Thyroid gland (tissue), 4 donors: ENCODE measurements at regions not wholly inside any gene's neighbourhood (a gene's known extent, or its start where the extent isn't known, plus 50 kb on each side); places are given as distances from the start of the nearest gene placed in this dataset.

Experiments
- POLR2A ChIP-seq, 2 donors: fragments of 450-650 bp; IDR thresholded peaks; one replicate each; pipeline ENCODE4 v1.6.1; 2017; ENCODE audit warnings: antibody characterized with exemption in 2 of 2, mild to moderate bottlenecking in 2 of 2, moderate library complexity in 1 of 2
- TF ChIP-seq, protein P1 (sequence below), 6 experiments: fragments of 200-600 bp in 3 of 6; fragments of 450-650 bp in 3 of 6; sonication (generic) in 3 of 6; IDR thresholded peaks; one replicate each; pipeline ENCODE4 v1.5.1; 2016 to 2019; ENCODE audit warnings: antibody characterized with exemption in 6 of 6, mild to moderate bottlenecking in 2 of 6, inconsistent platforms in 1 of 6, moderate library complexity in 1 of 6

DNA sequence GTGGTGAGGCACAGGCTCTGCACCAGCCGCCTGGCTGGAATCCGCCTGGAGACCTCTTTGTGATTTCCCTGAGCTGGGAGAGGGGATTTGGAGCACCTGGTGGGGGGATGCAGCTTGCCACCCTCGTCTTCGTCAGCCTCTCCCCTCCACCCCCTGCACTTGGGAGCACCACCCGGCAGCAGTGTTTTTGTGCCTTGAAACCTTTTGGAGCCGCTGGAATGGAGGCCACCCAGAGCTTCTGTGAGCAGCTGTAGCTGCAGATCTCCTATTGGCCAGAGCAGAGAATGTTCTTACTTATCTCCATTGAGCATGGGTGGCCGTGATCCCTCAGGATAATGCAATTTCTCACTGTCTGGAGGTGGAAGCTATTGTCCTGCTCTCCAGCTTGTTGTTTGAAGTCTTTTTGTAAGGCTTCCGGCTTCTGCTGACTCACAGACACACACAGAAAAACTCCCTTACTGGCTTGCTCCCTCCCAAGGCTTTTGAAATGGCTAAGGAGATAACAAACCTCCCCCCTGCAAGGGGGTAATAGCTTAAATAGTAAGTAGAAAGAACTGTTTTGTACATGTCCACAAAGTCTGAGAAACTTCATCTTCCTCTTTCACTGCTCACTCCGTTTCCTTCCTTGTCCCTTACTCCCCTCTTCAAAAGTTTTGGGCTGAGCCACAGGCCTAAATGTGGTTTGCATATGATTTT, 271.2 kb downstream of the PRL start:
- TF ChIP-seq POLR2A (IDR thresholded peaks at IDR 0.05), result no peak
- TF ChIP-seq, protein P1, sequence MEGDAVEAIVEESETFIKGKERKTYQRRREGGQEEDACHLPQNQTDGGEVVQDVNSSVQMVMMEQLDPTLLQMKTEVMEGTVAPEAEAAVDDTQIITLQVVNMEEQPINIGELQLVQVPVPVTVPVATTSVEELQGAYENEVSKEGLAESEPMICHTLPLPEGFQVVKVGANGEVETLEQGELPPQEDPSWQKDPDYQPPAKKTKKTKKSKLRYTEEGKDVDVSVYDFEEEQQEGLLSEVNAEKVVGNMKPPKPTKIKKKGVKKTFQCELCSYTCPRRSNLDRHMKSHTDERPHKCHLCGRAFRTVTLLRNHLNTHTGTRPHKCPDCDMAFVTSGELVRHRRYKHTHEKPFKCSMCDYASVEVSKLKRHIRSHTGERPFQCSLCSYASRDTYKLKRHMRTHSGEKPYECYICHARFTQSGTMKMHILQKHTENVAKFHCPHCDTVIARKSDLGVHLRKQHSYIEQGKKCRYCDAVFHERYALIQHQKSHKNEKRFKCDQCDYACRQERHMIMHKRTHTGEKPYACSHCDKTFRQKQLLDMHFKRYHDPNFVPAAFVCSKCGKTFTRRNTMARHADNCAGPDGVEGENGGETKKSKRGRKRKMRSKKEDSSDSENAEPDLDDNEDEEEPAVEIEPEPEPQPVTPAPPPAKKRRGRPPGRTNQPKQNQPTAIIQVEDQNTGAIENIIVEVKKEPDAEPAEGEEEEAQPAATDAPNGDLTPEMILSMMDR (IDR thresholded peaks at IDR 0.05), result no peak
